ENCODE measurements at regions not wholly inside any gene's neighbourhood (a gene's known extent, or its start where the extent isn't known, plus 50 kb on each side); places are given as distances from the start of the nearest gene placed in this dataset.

GRCh38 chr6:113039005-113039404 lies 691.9 kb downstream of the RFPL4B start:
- ChIA-PET POLR2A (no interaction called here), CTCF (no interaction called here)
- intact Hi-C loops (cut with micrococcal nuclease; ENCODE audit: unreplicated experiment) (no loop called here), in situ Hi-C loops (cut with HindIII; ENCODE audit: low pct_unique_long_range_greater_than_20kb, low sequenced_read_pairs) (no loop called here)
- Histone ChIP-seq H3K9me3 (ENCODE audit: control insufficient read depth, insufficient read depth, low read depth, low read length) (no peaks in the 10 kb centered on the region), H3K4me1 (ENCODE audit: control insufficient read depth, insufficient read depth, low read length) (no peaks in the 10 kb centered on the region), H3K27me3 (ENCODE audit: control insufficient read depth, insufficient read depth, low read length) (no peaks in the 10 kb centered on the region), H3K36me3 (ENCODE audit: control insufficient read depth, insufficient read depth, low read length) (no peaks in the 10 kb centered on the region), H3K4me3 (ENCODE audit: low read depth in 2 of 2, low read length in 2 of 2) (no peak overlapping the region), H3K27ac (ENCODE audit: low read length) (no peak overlapping the region)
- BruUV-seq (replicated peaks): no TSS peak
- ATAC-seq: no peak
- TF ChIP-seq TCF7L2 (IDR thresholded peaks at IDR 0.05; ENCODE audit: low read depth, low read length) (no peak), POLR2AphosphoS5 (IDR thresholded peaks at IDR 0.05; ENCODE audit: low read depth, low read length) (no peak), REST (IDR thresholded peaks at IDR 0.05; ENCODE audit: insufficient read depth in 1 of 2, low read depth in 2 of 2, low read length in 1 of 2) (no peak), SIN3A (IDR thresholded peaks at IDR 0.05; ENCODE audit: borderline replicate concordance, insufficient read depth, low read depth, low read length) (no peak), CTCF (IDR thresholded peaks at IDR 0.05) (no peak)
- DNase-seq (ENCODE audit: low read depth, low spot score): no peak

GRCh38 chr6:113047148-113047547 lies 700.0 kb downstream of the RFPL4B start:
- ChIA-PET CTCF (no interaction called here), POLR2A (no interaction called here)
- in situ Hi-C loops (cut with HindIII; ENCODE audit: low pct_unique_long_range_greater_than_20kb, low sequenced_read_pairs): no loop called here
- Histone ChIP-seq H3K27me3 (ENCODE audit: control insufficient read depth, insufficient read depth, low read length) (no peaks in the 10 kb centered on the region), H3K4me3 (ENCODE audit: low read depth in 2 of 2, low read length in 2 of 2) (no peak overlapping the region), H3K36me3 (ENCODE audit: control insufficient read depth, insufficient read depth, low read length) (no peaks in the 10 kb centered on the region), H3K4me1 (ENCODE audit: control insufficient read depth, insufficient read depth, low read length) (no peaks in the 10 kb centered on the region), H3K27ac (ENCODE audit: low read length) (no peak overlapping the region), H3K9me3 (ENCODE audit: control insufficient read depth, insufficient read depth, low read depth, low read length) (no peaks in the 10 kb centered on the region)
- DNase-seq (ENCODE audit: low read depth, low spot score) (no peak), ATAC-seq (no peak)
- no TSS peak for BruUV-seq (replicated peaks)
- intact Hi-C loops (cut with micrococcal nuclease; ENCODE audit: unreplicated experiment): no loop called here
- TF ChIP-seq POLR2AphosphoS5 (IDR thresholded peaks at IDR 0.05; ENCODE audit: low read depth, low read length): no peak
- no peak for TF ChIP-seq SIN3A (IDR thresholded peaks at IDR 0.05; ENCODE audit: borderline replicate concordance, insufficient read depth, low read depth, low read length)
- no peak for TF ChIP-seq REST (IDR thresholded peaks at IDR 0.05; ENCODE audit: insufficient read depth in 1 of 2, low read depth in 2 of 2, low read length in 1 of 2)
- no peak for TF ChIP-seq CTCF (IDR thresholded peaks at IDR 0.05)
- TF ChIP-seq TCF7L2 (IDR thresholded peaks at IDR 0.05; ENCODE audit: low read depth, low read length): no peak
